ENCODE measurements at regions not wholly inside any gene's neighbourhood (a gene's known extent, or its start where the extent isn't known, plus 50 kb on each side); places are given as distances from the start of the nearest gene placed in this dataset.
"Not testable (repeated sequence)": the region's sequence is repeated elsewhere in the genome, so short reads cannot be mapped to it uniquely, and the experiment has no call there.

GRCh38 chr11:50278756-50279155 lies 246.1 kb downstream of the OR4C45 start:
- intact Hi-C loops (cut with DNase I): no loop called here
- H3K9me3 ChIP-seq: peaks cover 0 to 49% of the 10 kb centered on the region in 2 donors
- no peak for TF ChIP-seq CTCF (IDR thresholded peaks at IDR 0.05)
- no peaks in the 10 kb centered on the region for H3K4me1 ChIP-seq
- no peak overlapping the region for H3K27ac ChIP-seq
- ATAC-seq (no peak), DNase-seq (no peak)
- no peaks in the 10 kb centered on the region for H3K36me3 ChIP-seq
- no peak overlapping the region for H3K4me3 ChIP-seq
- no peaks in the 10 kb centered on the region for H3K27me3 ChIP-seq

- Histone ChIP-seq H3K36me3 (no peaks in the 10 kb centered on the region), H3K9me3 (peaks cover 0 to 51% of the 10 kb centered on the region in 2 donors), H3K4me1 (no peaks in the 10 kb centered on the region), H3K27ac (no peak overlapping the region), H3K27me3 (no peaks in the 10 kb centered on the region), H3K4me3 (no peak overlapping the region)
- DNase-seq (no peak), ATAC-seq (no peak)
- intact Hi-C loops (cut with DNase I): no loop called here
- TF ChIP-seq CTCF (IDR thresholded peaks at IDR 0.05): no peak
Observed at GRCh38 chr11:50298182-50298988, 265.7 kb downstream of the OR4C45 start.

- H3K4me1 ChIP-seq; DNase-seq; ATAC-seq; H3K4me3 ChIP-seq; intact Hi-C loops (cut with DNase I); H3K36me3 ChIP-seq; H3K27me3 ChIP-seq; H3K27ac ChIP-seq: not testable (repeated sequence)
- peaks cover 0 to 69% of the 10 kb centered on the region in 2 donors for H3K9me3 ChIP-seq
Observed at GRCh38 chr11:50330723-50331122, 298.0 kb downstream of the OR4C45 start.

GRCh38 chr11:50333861-50334260 lies 301.2 kb downstream of the OR4C45 start:
- no peak for ATAC-seq
- no peak for DNase-seq

GRCh38 chr11:50337432-50337831 lies 304.8 kb downstream of the OR4C45 start:
- H3K27me3 ChIP-seq; H3K4me3 ChIP-seq; intact Hi-C loops (cut with DNase I); DNase-seq; H3K4me1 ChIP-seq; ATAC-seq; H3K36me3 ChIP-seq; H3K27ac ChIP-seq: not testable (repeated sequence)
- peaks cover 0 to 27% of the 10 kb centered on the region in 2 donors for H3K9me3 ChIP-seq

More at GRCh38 chr11:50333861-50334260, 301.2 kb downstream of the OR4C45 start:
- no peaks in the 10 kb centered on the region for H3K36me3 ChIP-seq
- H3K4me3 ChIP-seq: no peak overlapping the region
- intact Hi-C loops (cut with DNase I): no loop called here
- H3K27ac ChIP-seq: no peak overlapping the region
- no peak for TF ChIP-seq CTCF (IDR thresholded peaks at IDR 0.05)
- peaks cover 0 to 46% of the 10 kb centered on the region in 2 donors for H3K9me3 ChIP-seq
- no peaks in the 10 kb centered on the region for H3K4me1 ChIP-seq
- H3K27me3 ChIP-seq: no peaks in the 10 kb centered on the region

GRCh38 chr11:50348018-50348417 lies 315.3 kb downstream of the OR4C45 start:
- DNase-seq; H3K9me3 ChIP-seq; H3K27ac ChIP-seq; ATAC-seq; H3K36me3 ChIP-seq; H3K4me1 ChIP-seq; intact Hi-C loops (cut with DNase I); H3K4me3 ChIP-seq; H3K27me3 ChIP-seq: not testable (repeated sequence)

- intact Hi-C loops (cut with DNase I): no loop called here
- Histone ChIP-seq H3K36me3 (no peaks in the 10 kb centered on the region), H3K9me3 (peaks cover 0 to 100% of the 10 kb centered on the region in 2 donors), H3K4me3 (no peak overlapping the region), H3K27ac (no peak overlapping the region), H3K27me3 (no peaks in the 10 kb centered on the region), H3K4me1 (no peaks in the 10 kb centered on the region)
- DNase-seq (no peak), ATAC-seq (no peak)
- TF ChIP-seq CTCF (IDR thresholded peaks at IDR 0.05): no peak
Observed at GRCh38 chr11:50379484-50379883, 346.8 kb downstream of the OR4C45 start.
